ENCODE measurements at regions not wholly inside any gene's neighbourhood (a gene's known extent, or its start where the extent isn't known, plus 50 kb on each side); places are given as distances from the start of the nearest gene placed in this dataset.

DNA sequence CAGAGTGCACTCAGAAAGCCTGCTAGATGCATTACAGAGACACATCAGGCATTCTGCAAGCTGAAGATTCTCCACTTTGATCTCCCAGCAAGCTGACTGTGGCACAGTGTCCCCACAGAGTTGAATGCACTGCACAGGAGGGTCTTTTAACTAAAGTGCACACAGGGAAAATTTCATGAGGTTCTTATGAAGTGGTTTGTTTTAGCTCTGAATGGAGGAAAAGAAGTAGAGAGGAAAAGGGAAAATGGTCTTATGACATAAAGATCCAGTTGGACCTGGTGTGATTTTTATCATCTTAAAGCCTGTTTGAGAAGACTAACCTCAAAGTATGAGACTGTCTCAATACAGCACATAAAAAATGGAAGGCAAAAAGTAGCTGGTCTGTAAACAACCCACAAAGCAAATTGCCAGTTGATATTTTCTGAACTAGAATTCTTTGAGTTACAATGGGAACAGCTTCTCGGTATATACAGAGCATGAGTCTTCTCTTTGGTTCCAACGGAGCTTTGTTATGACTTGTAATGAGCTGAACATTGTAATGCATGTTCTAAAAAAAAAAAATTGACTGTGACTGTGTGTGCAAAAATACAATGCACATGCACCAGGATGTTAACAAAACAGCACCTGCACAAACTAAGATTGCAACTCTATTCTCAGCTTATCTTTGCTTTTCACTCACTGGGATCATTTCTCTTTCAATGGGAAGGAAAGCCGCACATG lies 383.0 kb upstream of the ID4 start:
- no peak overlapping the region for H3K4me3 ChIP-seq
- H3K4me2 ChIP-seq (ENCODE audit: control insufficient read depth, insufficient read depth), result no peak overlapping the region
- H3K9ac ChIP-seq (ENCODE audit: control insufficient read depth, insufficient read depth, low read length), result no peak overlapping the region
- 14% methylated on average over 3 of the region's 3 CpGs for WGBS (ENCODE audit: insufficient coverage, insufficient replicate concordance, low lambda C conversion rate, missing lambda C conversion rate)
- no peaks in the 10 kb centered on the region for H3K4me1 ChIP-seq (ENCODE audit: control insufficient read depth, insufficient read depth, low read length)
- POLR2A ChIA-PET, result no interaction called here
- H3K27me3 ChIP-seq (replicated peaks in 1 of 2; ENCODE audit: control insufficient read depth in 2 of 2, insufficient read depth in 2 of 2, low read length in 1 of 2), result no peaks in the 10 kb centered on the region
- H2AFZ ChIP-seq (ENCODE audit: control insufficient read depth, low read depth, low read length), result no peak overlapping the region
- no peaks in the 10 kb centered on the region for H3K9me3 ChIP-seq (replicated peaks; ENCODE audit: control insufficient read depth, insufficient read depth, low read length)
- intact Hi-C loops (cut with micrococcal nuclease; ENCODE audit: unreplicated experiment) (no loop called here), in situ Hi-C loops (cut with MboI) (no loop called here)
- H3K36me3 ChIP-seq (ENCODE audit: control insufficient read depth in 2 of 2, insufficient read depth in 2 of 2, low read length in 1 of 2), result no peaks in the 10 kb centered on the region
- CTCF ChIA-PET, result no interaction called here
- no peaks in the 10 kb centered on the region for H4K20me1 ChIP-seq (ENCODE audit: control insufficient read depth, insufficient read depth)
- no peak for TF ChIP-seq CTCF (IDR thresholded peaks at IDR 0.05 in 2 of 3, conservative IDR thresholded peaks at IDR 0.05 in 1 of 3; ENCODE audit: control insufficient read depth in 2 of 3, extremely low read depth in 1 of 3, insufficient read depth in 1 of 3, low read depth in 3 of 3, low read length in 3 of 3)
- TF ChIP-seq, protein P1, sequence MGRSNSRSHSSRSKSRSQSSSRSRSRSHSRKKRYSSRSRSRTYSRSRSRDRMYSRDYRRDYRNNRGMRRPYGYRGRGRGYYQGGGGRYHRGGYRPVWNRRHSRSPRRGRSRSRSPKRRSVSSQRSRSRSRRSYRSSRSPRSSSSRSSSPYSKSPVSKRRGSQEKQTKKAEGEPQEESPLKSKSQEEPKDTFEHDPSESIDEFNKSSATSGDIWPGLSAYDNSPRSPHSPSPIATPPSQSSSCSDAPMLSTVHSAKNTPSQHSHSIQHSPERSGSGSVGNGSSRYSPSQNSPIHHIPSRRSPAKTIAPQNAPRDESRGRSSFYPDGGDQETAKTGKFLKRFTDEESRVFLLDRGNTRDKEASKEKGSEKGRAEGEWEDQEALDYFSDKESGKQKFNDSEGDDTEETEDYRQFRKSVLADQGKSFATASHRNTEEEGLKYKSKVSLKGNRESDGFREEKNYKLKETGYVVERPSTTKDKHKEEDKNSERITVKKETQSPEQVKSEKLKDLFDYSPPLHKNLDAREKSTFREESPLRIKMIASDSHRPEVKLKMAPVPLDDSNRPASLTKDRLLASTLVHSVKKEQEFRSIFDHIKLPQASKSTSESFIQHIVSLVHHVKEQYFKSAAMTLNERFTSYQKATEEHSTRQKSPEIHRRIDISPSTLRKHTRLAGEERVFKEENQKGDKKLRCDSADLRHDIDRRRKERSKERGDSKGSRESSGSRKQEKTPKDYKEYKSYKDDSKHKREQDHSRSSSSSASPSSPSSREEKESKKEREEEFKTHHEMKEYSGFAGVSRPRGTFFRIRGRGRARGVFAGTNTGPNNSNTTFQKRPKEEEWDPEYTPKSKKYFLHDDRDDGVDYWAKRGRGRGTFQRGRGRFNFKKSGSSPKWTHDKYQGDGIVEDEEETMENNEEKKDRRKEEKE (IDR thresholded peaks at IDR 0.05), result no peak
- TF ChIP-seq CBX5 (IDR thresholded peaks at IDR 0.05; ENCODE audit: low read depth), result no peak
- RAD21 ChIA-PET (ENCODE audit: unreplicated experiment), result no interaction called here
- no peak for ATAC-seq
- no TSS peak for BruUV-seq (replicated peaks)
- no peak overlapping the region for H3K27ac ChIP-seq (ENCODE audit: control insufficient read depth, insufficient read depth)
- DNase-seq (ENCODE audit: low read depth, low spot score), result no peak
- H3K79me2 ChIP-seq (ENCODE audit: control insufficient read depth, insufficient read depth, low read length), result no peaks in the 10 kb centered on the region
- SMC1A ChIA-PET (ENCODE audit: uncharacterized antibody, unreplicated experiment), result interaction anchor here (0.8 to 1.4 kb wide), 3 partner anchors 12 to 14 kb away, joined by 3 to 4 read pairs (median 3); no protein-coding TSS in a partner anchor
- no peak for FAIRE-seq

All from GM12878 (cell line).